CD14-positive monocyte (primary cell): ENCODE measurements at regions not wholly inside any gene's neighbourhood (a gene's known extent, or its start where the extent isn't known, plus 50 kb on each side); places are given as distances from the start of the nearest gene placed in this dataset.

Experiments used
- DNase-seq, 3 donors: peaks; one replicate each; pipeline ENCODE4 v3.0.0-alpha.2; 2011 to 2022
- H2AFZ ChIP-seq: 2 replicates; pipeline ENCODE4 v1.6.0; 2012; ENCODE audit warnings: mild to moderate bottlenecking, low read depth, low read length, inconsistent platforms; ENCODE audit not compliant: insufficient read depth, poor library complexity, severe bottlenecking
- H3K27ac ChIP-seq, 2 donors: 1 replicate in 1 of 2; 2 replicates in 1 of 2; pipeline ENCODE4 v1.5.1; 2012 to 2013; ENCODE audit warnings: low read length in 2 of 2, control low read depth in 1 of 2, inconsistent platforms in 1 of 2, low read depth in 1 of 2, mild to moderate bottlenecking in 1 of 2
- H3K27me3 ChIP-seq, 2 donors: one replicate each; pipeline versions ENCODE4 v1.6.0 to v1.6.1; 2011 to 2013; ENCODE audit warnings: low read length in 2 of 2; ENCODE audit not compliant: control insufficient read depth in 2 of 2, insufficient read depth in 2 of 2
- H3K36me3 ChIP-seq, 2 donors: replicated peaks in 1 of 2; 1 replicate in 1 of 2; 2 replicates in 1 of 2; pipeline versions ENCODE4 v1.5.1 to v1.6.1; 2012 to 2013; ENCODE audit warnings: low read length in 2 of 2, control low read depth in 1 of 2, inconsistent platforms in 1 of 2, mild to moderate bottlenecking in 1 of 2; ENCODE audit not compliant: insufficient read depth in 2 of 2, control insufficient read depth in 1 of 2
- H3K4me1 ChIP-seq, 2 donors: 1 replicate in 1 of 2; 2 replicates in 1 of 2; pipeline versions ENCODE4 v1.5.1 to v1.6.1; 2012 to 2013; ENCODE audit warnings: low read length in 2 of 2, control low read depth in 1 of 2, inconsistent platforms in 1 of 2, mild to moderate bottlenecking in 1 of 2, moderate library complexity in 1 of 2; ENCODE audit not compliant: insufficient read depth in 2 of 2, control insufficient read depth in 1 of 2
- H3K4me2 ChIP-seq: replicated peaks from 2 replicates; pipeline ENCODE3; 2012; ENCODE audit warnings: low read length, moderate library complexity, mild to moderate bottlenecking; ENCODE audit not compliant: poor library complexity, severe bottlenecking; ENCODE audit errors: extremely low read depth
- H3K4me3 ChIP-seq, 3 experiments: fragments of 200-600 bp in 1 of 3; sonication (generic) in 1 of 3; replicated peaks in 1 of 3; 1 replicate in 2 of 3; 2 replicates in 1 of 3; pipeline ENCODE4 v1.5.1; 2011 to 2013; ENCODE audit warnings: low read length in 3 of 3, mild to moderate bottlenecking in 3 of 3, control low read depth in 2 of 3, low read depth in 2 of 3, inconsistent platforms in 1 of 3, moderate library complexity in 1 of 3
- H3K79me2 ChIP-seq: 2 replicates; pipeline ENCODE4 v1.6.0; 2012; ENCODE audit warnings: mild to moderate bottlenecking, control low read depth, inconsistent platforms, low read length, moderate library complexity; ENCODE audit not compliant: insufficient read depth
- H3K9ac ChIP-seq: 2 replicates; pipeline ENCODE4 v1.6.0; 2017; ENCODE audit warnings: low read length, mild to moderate bottlenecking; ENCODE audit not compliant: insufficient read depth, poor library complexity, severe bottlenecking
- H3K9me3 ChIP-seq, 2 donors: replicated peaks in 1 of 2; 1 replicate in 1 of 2; 2 replicates in 1 of 2; pipeline versions ENCODE4 v1.5.1 to v1.6.1; 2012 to 2013; ENCODE audit warnings: low read length in 2 of 2, control low read depth in 1 of 2; ENCODE audit not compliant: control insufficient read depth in 1 of 2, insufficient read depth in 1 of 2
- H4K20me1 ChIP-seq: 2 replicates; pipeline ENCODE4 v1.6.0; 2012; ENCODE audit warnings: mild to moderate bottlenecking, low read length, control low read depth, moderate library complexity; ENCODE audit not compliant: insufficient read depth
- H3K27ac Mint-ChIP-seq, 7 donors: one replicate each; pipeline ENCODE4 v1.8.0; 2020; ENCODE audit warnings: mild to moderate bottlenecking in 7 of 7, mixed read lengths in 7 of 7, moderate library complexity in 6 of 7, inconsistent platforms in 2 of 7
- H3K27me3 Mint-ChIP-seq, 3 donors: one replicate each; pipeline ENCODE4 v1.8.0; 2021 to 2022; ENCODE audit warnings: low read depth in 3 of 3, mild to moderate bottlenecking in 3 of 3, mixed read lengths in 3 of 3, moderate library complexity in 3 of 3, inconsistent platforms in 1 of 3
- H3K36me3 Mint-ChIP-seq, 2 donors: one replicate each; pipeline ENCODE4 v1.8.0; 2020; ENCODE audit warnings: mixed read lengths in 2 of 2, inconsistent platforms in 1 of 2, mild to moderate bottlenecking in 1 of 2
- H3K4me1 Mint-ChIP-seq: one replicate; pipeline ENCODE4 v1.8.0; 2020; ENCODE audit warnings: mild to moderate bottlenecking, mixed read lengths
- H3K4me3 Mint-ChIP-seq, 2 donors: one replicate each; pipeline ENCODE4 v1.8.0; 2020; ENCODE audit warnings: mild to moderate bottlenecking in 2 of 2, mixed read lengths in 2 of 2, moderate library complexity in 1 of 2
- H3K9me3 Mint-ChIP-seq, 7 donors: one replicate each; pipeline ENCODE4 v1.8.0; 2020 to 2022; ENCODE audit warnings: mixed read lengths in 7 of 7, mild to moderate bottlenecking in 6 of 7, moderate library complexity in 6 of 7, inconsistent platforms in 2 of 7
- CTCF ChIP-seq: fragments of 200-600 bp; IDR thresholded peaks from one replicate; pipeline ENCODE4 v1.8.0; 2022; ENCODE audit warnings: antibody characterized with exemption, mild to moderate bottlenecking
- WGBS: methylation state at CpG from one replicate; pipeline ENCODE4 v1.1.5; 2013; ENCODE audit warnings: missing lambda C conversion rate; ENCODE audit not compliant: insufficient coverage; 5-methylcytosine and 5-hydroxymethylcytosine counted together
- intact Hi-C, 2 donors: fragments of 100-400 bp; cut with micrococcal nuclease; formaldehyde crosslinking; loops; one replicate each; pipeline versions ENCODE4 v1.15.0 to v1.15.1; 2023

- TF ChIP-seq CTCF = no peak
- intact Hi-C loops = no loop called here
- H3K79me2 ChIP-seq = no peaks in the 10 kb centered on the region
- Mint-ChIP-seq H3K27me3 (peaks cover 0 to 2% (median 0%) of the 10 kb centered on the region in 3 donors), H3K4me1 (no peaks in the 10 kb centered on the region), H3K9me3 (peaks cover 0 to 5% (median 2%) of the 10 kb centered on the region in 7 donors), H3K27ac (no peak overlapping the region), H3K36me3 (no peaks in the 10 kb centered on the region), H3K4me3 (no peak overlapping the region)
- H3K9me3 ChIP-seq = peaks cover 0 to 4% of the 10 kb centered on the region in 2 donors
- H3K4me2 ChIP-seq = no peak overlapping the region
- H4K20me1 ChIP-seq = no peaks in the 10 kb centered on the region
- no peaks in the 10 kb centered on the region for H3K36me3 ChIP-seq
- no peak overlapping the region for H3K27ac ChIP-seq
- H3K4me1 ChIP-seq = no peaks in the 10 kb centered on the region
- 50% methylated on average over 1 of the region's 4 CpGs for WGBS
- no peak for DNase-seq
- no peaks in the 10 kb centered on the region for H3K27me3 ChIP-seq
- no peak overlapping the region for H3K4me3 ChIP-seq
- no peak overlapping the region for H2AFZ ChIP-seq
- no peak overlapping the region for H3K9ac ChIP-seq
Observed at GRCh38 chr3:180177255-180177654, 140.5 kb upstream of the PEX5L start.

- H3K9me3 Mint-ChIP-seq = peaks cover 0 to 8% (median 2%) of the 10 kb centered on the region in 7 donors
Observed at GRCh38 chr3:180179562-180179961, 142.8 kb upstream of the PEX5L start.

More at GRCh38 chr3:180179562-180179961, 142.8 kb upstream of the PEX5L start:
- WGBS = 79% methylated on average over 2 of the region's 2 CpGs
- TF ChIP-seq CTCF = no peak
- H3K4me2 ChIP-seq = no peak overlapping the region
- Mint-ChIP-seq H3K4me3 (no peak overlapping the region), H3K27ac (peak overlapping the region in 1 of 7 donors; percentile 11), H3K27me3 (peaks cover 0 to 2% (median 0%) of the 10 kb centered on the region in 3 donors), H3K36me3 (no peaks in the 10 kb centered on the region), H3K4me1 (no peaks in the 10 kb centered on the region)
- no peaks in the 10 kb centered on the region for H3K36me3 ChIP-seq
- H3K9ac ChIP-seq = no peak overlapping the region
- no peak overlapping the region for H2AFZ ChIP-seq
- no peak overlapping the region for H3K27ac ChIP-seq
- H3K79me2 ChIP-seq = no peaks in the 10 kb centered on the region
- no peaks in the 10 kb centered on the region for H3K4me1 ChIP-seq
- H4K20me1 ChIP-seq = no peaks in the 10 kb centered on the region
- H3K27me3 ChIP-seq = no peaks in the 10 kb centered on the region
- intact Hi-C loops = no loop called here
- no peaks in the 10 kb centered on the region for H3K9me3 ChIP-seq
- DNase-seq = no peak
- H3K4me3 ChIP-seq = no peak overlapping the region
